ENCODE measurements at regions not wholly inside any gene's neighbourhood (a gene's known extent, or its start where the extent isn't known, plus 50 kb on each side); places are given as distances from the start of the nearest gene placed in this dataset.
"Not testable (repeated sequence)": the region's sequence is repeated elsewhere in the genome, so short reads cannot be mapped to it uniquely, and the experiment has no call there.

DNA sequence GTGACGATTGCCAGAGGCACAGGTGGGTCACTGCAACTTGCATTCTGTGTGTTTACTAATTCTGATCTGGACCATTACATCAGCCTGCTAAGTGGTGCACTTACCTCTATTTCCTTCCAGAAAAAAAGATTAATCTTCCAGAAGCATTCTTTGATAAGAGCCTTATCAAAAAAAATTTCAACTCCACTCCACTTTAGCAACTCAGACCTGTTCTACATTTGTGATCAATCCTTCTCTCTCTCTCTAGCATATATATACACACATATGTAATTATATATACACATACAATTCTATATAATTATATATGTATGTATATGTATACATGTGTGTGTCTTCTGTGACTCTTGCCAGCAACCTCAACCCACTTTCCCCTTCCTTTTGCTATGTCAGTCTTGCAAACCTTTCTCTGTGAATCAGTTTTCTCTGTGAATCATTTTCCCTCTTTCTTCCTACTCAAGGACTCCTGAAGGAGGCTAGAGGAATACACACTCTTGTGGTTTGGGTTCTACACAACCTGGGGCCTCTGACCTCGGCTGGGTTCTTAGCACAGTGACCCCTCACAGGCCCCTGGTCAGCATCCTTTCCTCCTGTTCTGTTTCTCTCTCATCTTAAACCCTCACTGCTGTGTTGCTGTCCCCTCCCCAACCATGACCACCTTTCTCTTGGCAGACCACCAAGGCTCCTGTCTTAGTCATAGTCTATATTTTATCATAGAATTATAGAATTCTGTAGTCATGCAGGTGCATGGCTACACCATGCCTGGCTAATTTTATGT, 130.4 kb upstream of the PELI1 start:
- peak overlapping the region; percentile 93 to 98 for H3K27ac ChIP-seq
- intact Hi-C loops (cut with DNase I; ENCODE audit: low total_unique reads): no loop called here
- TF ChIP-seq POLR2AphosphoS5 (IDR thresholded peaks at IDR 0.05) (no peak), POLR2A (IDR thresholded peaks at IDR 0.05) (no peak)
- TF ChIP-seq, protein P1, sequence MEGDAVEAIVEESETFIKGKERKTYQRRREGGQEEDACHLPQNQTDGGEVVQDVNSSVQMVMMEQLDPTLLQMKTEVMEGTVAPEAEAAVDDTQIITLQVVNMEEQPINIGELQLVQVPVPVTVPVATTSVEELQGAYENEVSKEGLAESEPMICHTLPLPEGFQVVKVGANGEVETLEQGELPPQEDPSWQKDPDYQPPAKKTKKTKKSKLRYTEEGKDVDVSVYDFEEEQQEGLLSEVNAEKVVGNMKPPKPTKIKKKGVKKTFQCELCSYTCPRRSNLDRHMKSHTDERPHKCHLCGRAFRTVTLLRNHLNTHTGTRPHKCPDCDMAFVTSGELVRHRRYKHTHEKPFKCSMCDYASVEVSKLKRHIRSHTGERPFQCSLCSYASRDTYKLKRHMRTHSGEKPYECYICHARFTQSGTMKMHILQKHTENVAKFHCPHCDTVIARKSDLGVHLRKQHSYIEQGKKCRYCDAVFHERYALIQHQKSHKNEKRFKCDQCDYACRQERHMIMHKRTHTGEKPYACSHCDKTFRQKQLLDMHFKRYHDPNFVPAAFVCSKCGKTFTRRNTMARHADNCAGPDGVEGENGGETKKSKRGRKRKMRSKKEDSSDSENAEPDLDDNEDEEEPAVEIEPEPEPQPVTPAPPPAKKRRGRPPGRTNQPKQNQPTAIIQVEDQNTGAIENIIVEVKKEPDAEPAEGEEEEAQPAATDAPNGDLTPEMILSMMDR (IDR thresholded peaks at IDR 0.05): no peak
- no peak for DNase-seq (ENCODE audit: low spot score in 2 of 2)
- H3K27me3 ChIP-seq: no peaks in the 10 kb centered on the region
- peak overlapping the region in 2 of 3 donors; percentile 7 to 39 for H3K4me3 ChIP-seq
- H3K9me3 ChIP-seq: no peaks in the 10 kb centered on the region
- peaks cover 9 to 23% of the 10 kb centered on the region in 2 donors for H3K4me1 ChIP-seq
- H3K36me3 ChIP-seq: no peaks in the 10 kb centered on the region

DNA sequence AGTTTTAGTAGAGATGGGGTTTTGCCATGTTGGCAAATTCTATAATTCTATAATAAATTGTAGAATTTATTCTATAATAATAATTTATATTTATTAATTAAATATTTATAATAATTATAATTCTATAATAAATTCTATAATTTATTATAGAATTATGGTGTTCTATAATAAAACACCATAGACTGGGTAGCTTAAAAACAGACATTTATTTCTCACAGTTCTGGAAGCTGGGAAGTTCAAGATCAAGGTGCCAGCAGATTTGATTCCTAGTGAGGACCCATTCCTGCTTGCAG, 130.9 kb upstream of the PELI1 start:
- Histone ChIP-seq H3K36me3 (no peaks in the 10 kb centered on the region), H3K9me3 (no peaks in the 10 kb centered on the region), H3K27me3 (no peaks in the 10 kb centered on the region), H3K4me1 (peaks cover 9 to 23% of the 10 kb centered on the region in 2 donors), H3K27ac (peak overlapping the region; percentile 93 to 95), H3K4me3 (no peak overlapping the region)
- DNase-seq (ENCODE audit: low spot score in 2 of 2): no peak
- intact Hi-C loops (cut with DNase I; ENCODE audit: low total_unique reads): no loop called here
- no peak for TF ChIP-seq POLR2A (IDR thresholded peaks at IDR 0.05)
- TF ChIP-seq, protein P1 (IDR thresholded peaks at IDR 0.05): no peak
- no peak for TF ChIP-seq POLR2AphosphoS5 (IDR thresholded peaks at IDR 0.05)

GRCh38 chr2:64276417-64277095, 132.3 kb upstream of the PELI1 start:
- DNase-seq (ENCODE audit: low spot score in 2 of 2): peak in 1 of 2 donors; percentile 53
- H3K4me1 ChIP-seq: peaks cover 9 to 23% of the 10 kb centered on the region in 2 donors
- H3K36me3 ChIP-seq: no peaks in the 10 kb centered on the region
- no peaks in the 10 kb centered on the region for H3K9me3 ChIP-seq
- H3K27ac ChIP-seq: peak overlapping the region; percentile 93 to 95
- H3K27me3 ChIP-seq: no peaks in the 10 kb centered on the region
- H3K4me3 ChIP-seq: no peak overlapping the region
- intact Hi-C loops (cut with DNase I; ENCODE audit: low total_unique reads): no loop called here
- TF ChIP-seq POLR2A (IDR thresholded peaks at IDR 0.05) (no peak), POLR2AphosphoS5 (IDR thresholded peaks at IDR 0.05) (no peak)
- TF ChIP-seq, protein P1 (IDR thresholded peaks at IDR 0.05): no peak

- no peaks in the 10 kb centered on the region for H3K36me3 ChIP-seq
- peak overlapping the region in 1 of 3 donors; percentile 10 for H3K4me3 ChIP-seq
- intact Hi-C loops (cut with DNase I; ENCODE audit: low total_unique reads): no loop called here
- no peaks in the 10 kb centered on the region for H3K27me3 ChIP-seq
- peak overlapping the region; percentile 93 to 95 for H3K27ac ChIP-seq
- TF ChIP-seq, protein P1 (IDR thresholded peaks at IDR 0.05): peak in 1 of 3 donors; percentile 22
- TF ChIP-seq POLR2A (IDR thresholded peaks at IDR 0.05): no peak
- TF ChIP-seq POLR2AphosphoS5 (IDR thresholded peaks at IDR 0.05): peak in 1 of 3 donors; percentile 50
- H3K4me1 ChIP-seq: peaks cover 9 to 23% of the 10 kb centered on the region in 2 donors
- DNase-seq (ENCODE audit: low spot score in 2 of 2): peak in 1 of 2 donors; percentile 77
- no peaks in the 10 kb centered on the region for H3K9me3 ChIP-seq
Observed at GRCh38 chr2:64277101-64277849, 133.1 kb upstream of the PELI1 start.

- H3K36me3 ChIP-seq; H3K9me3 ChIP-seq; intact Hi-C loops (cut with DNase I; ENCODE audit: low total_unique reads): not testable (repeated sequence)
Observed at GRCh38 chr2:64280812-64281211, 136.6 kb upstream of the PELI1 start.

More at GRCh38 chr2:64280812-64281211, 136.6 kb upstream of the PELI1 start:
- not testable (repeated sequence) for H3K27ac ChIP-seq; H3K4me3 ChIP-seq; DNase-seq (ENCODE audit: low spot score in 2 of 2); H3K27me3 ChIP-seq; H3K4me1 ChIP-seq

All from breast epithelium (tissue), 4 donors.